ENCODE measurements at regions not wholly inside any gene's neighbourhood (a gene's known extent, or its start where the extent isn't known, plus 50 kb on each side); places are given as distances from the start of the nearest gene placed in this dataset.

DNA sequence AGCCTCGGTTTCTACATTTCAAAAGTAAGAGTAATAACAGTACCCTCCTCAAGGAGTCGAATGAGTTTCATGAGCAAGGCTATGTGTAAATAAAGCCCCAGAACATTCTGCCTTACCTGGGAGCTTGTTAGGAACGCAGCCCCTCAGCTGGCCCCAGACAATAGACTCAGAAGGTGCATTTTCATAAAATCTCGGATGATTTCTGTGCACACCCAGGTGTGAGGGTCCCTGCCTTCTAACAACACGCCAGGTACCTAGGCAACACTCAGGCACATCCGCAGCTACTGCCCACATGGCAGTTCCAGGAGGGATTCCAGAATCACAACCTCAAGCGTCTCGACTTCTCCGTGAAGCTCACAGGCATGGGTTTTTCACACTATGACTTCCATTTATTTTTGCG is 226.5 kb upstream of the CDH4 start:
- H3K27me3 ChIP-seq, result no peaks in the 10 kb centered on the region
- no peak overlapping the region for H3K4me3 ChIP-seq (ENCODE audit: low read depth in 1 of 2, low read length in 1 of 2)
- no peaks in the 10 kb centered on the region for H3K36me3 ChIP-seq
- H3K4me1 ChIP-seq (ENCODE audit: control insufficient read depth in 1 of 2, insufficient read depth in 1 of 2, low read depth in 1 of 2, low read length in 1 of 2), result no peaks in the 10 kb centered on the region
- H3K27ac ChIP-seq, result no peak overlapping the region
- TF ChIP-seq, protein P1, sequence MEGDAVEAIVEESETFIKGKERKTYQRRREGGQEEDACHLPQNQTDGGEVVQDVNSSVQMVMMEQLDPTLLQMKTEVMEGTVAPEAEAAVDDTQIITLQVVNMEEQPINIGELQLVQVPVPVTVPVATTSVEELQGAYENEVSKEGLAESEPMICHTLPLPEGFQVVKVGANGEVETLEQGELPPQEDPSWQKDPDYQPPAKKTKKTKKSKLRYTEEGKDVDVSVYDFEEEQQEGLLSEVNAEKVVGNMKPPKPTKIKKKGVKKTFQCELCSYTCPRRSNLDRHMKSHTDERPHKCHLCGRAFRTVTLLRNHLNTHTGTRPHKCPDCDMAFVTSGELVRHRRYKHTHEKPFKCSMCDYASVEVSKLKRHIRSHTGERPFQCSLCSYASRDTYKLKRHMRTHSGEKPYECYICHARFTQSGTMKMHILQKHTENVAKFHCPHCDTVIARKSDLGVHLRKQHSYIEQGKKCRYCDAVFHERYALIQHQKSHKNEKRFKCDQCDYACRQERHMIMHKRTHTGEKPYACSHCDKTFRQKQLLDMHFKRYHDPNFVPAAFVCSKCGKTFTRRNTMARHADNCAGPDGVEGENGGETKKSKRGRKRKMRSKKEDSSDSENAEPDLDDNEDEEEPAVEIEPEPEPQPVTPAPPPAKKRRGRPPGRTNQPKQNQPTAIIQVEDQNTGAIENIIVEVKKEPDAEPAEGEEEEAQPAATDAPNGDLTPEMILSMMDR (IDR thresholded peaks at IDR 0.05), result no peak
- H3K9me3 ChIP-seq, result no peaks in the 10 kb centered on the region

DNA sequence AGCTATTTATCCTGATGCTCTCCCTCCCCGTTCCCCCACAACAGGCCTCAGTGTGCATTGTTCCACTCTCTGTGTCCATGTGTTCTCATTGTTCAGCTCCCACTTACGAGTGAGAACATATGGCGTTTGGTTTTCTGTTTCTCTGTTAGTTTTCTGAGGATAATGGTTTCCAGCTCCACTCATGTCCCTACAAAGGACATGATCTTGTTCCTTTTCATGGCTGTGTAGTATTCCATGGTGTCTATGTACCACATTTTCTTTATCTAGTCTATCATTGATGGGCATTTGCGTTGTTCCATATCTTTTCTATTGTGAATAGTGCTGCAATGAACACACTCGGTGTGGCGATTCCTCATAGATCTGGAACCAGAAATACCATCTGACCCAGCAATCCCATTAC is 225.9 kb upstream of the CDH4 start:
- Histone ChIP-seq H3K36me3 (no peaks in the 10 kb centered on the region), H3K4me1 (ENCODE audit: control insufficient read depth in 1 of 2, insufficient read depth in 1 of 2, low read depth in 1 of 2, low read length in 1 of 2) (no peaks in the 10 kb centered on the region), H3K9me3 (no peaks in the 10 kb centered on the region), H3K27ac (no peak overlapping the region), H3K4me3 (ENCODE audit: low read depth in 1 of 2, low read length in 1 of 2) (no peak overlapping the region), H3K27me3 (no peaks in the 10 kb centered on the region)
- TF ChIP-seq, protein P1 (IDR thresholded peaks at IDR 0.05), result no peak

DNA sequence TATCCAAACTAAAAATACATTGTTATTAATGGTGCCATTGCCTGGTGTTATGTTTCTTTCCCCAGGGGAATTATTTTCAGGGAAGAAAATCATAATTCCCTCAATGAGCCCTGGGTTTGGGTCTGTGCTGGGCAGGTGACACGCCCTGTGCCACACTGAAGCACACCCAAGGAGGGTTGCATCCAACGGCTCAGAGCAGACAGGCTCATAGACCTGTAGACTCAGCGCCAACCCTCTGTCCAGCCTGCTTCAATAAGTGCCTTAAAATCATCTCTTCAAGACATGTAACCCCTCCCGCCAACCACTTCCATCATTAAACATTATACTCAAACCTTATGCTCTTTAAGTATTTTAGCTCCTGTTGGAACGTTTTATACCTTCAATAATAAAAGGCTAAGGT is 225.3 kb upstream of the CDH4 start:
- TF ChIP-seq, protein P1 (IDR thresholded peaks at IDR 0.05), result no peak
- Histone ChIP-seq H3K4me3 (ENCODE audit: low read depth in 1 of 2, low read length in 1 of 2) (no peak overlapping the region), H3K4me1 (ENCODE audit: control insufficient read depth in 1 of 2, insufficient read depth in 1 of 2, low read depth in 1 of 2, low read length in 1 of 2) (no peaks in the 10 kb centered on the region), H3K27me3 (no peaks in the 10 kb centered on the region), H3K9me3 (no peaks in the 10 kb centered on the region), H3K27ac (no peak overlapping the region), H3K36me3 (no peaks in the 10 kb centered on the region)

DNA sequence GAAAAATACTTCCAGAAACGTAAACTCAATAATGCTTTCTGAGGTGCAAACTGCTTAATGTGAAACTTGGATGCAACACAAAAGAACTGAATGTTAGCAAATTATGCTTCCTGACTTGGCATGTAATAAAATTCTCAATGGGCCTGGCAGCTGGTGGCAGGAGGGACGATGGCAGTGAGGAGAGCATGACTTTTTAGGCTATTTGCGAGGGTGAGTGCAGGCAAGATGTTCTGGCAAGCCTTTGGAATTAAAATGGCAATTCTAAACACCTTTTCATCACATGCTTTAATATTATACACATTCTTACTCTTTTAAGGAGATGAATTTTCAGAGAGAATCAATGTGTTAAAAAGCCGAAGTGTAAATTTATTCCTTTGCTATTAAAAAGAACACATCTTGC is 224.8 kb upstream of the CDH4 start:
- H3K4me1 ChIP-seq (ENCODE audit: control insufficient read depth in 1 of 2, insufficient read depth in 1 of 2, low read depth in 1 of 2, low read length in 1 of 2), result no peaks in the 10 kb centered on the region
- no peak overlapping the region for H3K27ac ChIP-seq
- H3K27me3 ChIP-seq, result no peaks in the 10 kb centered on the region
- TF ChIP-seq, protein P1 (IDR thresholded peaks at IDR 0.05), result no peak
- no peak overlapping the region for H3K4me3 ChIP-seq (ENCODE audit: low read depth in 1 of 2, low read length in 1 of 2)
- H3K36me3 ChIP-seq, result no peaks in the 10 kb centered on the region
- no peaks in the 10 kb centered on the region for H3K9me3 ChIP-seq

DNA sequence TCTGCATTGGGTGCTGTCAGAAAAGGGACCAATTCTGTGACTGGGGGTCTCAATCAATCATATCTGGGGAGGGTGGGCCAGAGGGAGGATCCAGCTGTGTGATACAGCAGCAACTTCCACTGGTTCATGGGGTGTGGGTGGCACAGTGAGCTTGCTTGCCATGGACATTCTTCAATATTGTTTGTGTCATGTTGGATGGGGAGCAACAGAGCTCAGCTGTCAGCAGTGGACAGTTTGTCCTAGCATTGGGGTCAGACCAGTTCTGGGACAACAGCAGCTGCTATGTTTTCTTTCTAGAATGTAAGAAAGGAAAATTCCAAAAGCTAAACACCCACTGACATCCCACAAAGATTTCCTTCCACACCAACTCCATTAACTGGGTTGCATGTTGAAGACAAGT is 221.9 kb upstream of the CDH4 start:
- Histone ChIP-seq H3K27me3 (no peaks in the 10 kb centered on the region), H3K9me3 (no peaks in the 10 kb centered on the region), H3K4me3 (ENCODE audit: low read depth in 1 of 2, low read length in 1 of 2) (no peak overlapping the region), H3K4me1 (ENCODE audit: control insufficient read depth in 1 of 2, insufficient read depth in 1 of 2, low read depth in 1 of 2, low read length in 1 of 2) (no peaks in the 10 kb centered on the region), H3K27ac (no peak overlapping the region), H3K36me3 (no peaks in the 10 kb centered on the region)
- TF ChIP-seq, protein P1 (IDR thresholded peaks at IDR 0.05), result no peak
